Ectodermal cell (in vitro differentiated cells): ENCODE measurements at regions not wholly inside any gene's neighbourhood (a gene's known extent, or its start where the extent isn't known, plus 50 kb on each side); places are given as distances from the start of the nearest gene placed in this dataset.

ENCODE experiments used
- H3K27ac ChIP-seq: 2 replicates; pipeline ENCODE4 v1.7.0; 2013; ENCODE audit warnings: mild to moderate bottlenecking, low read depth, low read length; ENCODE audit not compliant: insufficient read depth, poor library complexity, severe bottlenecking
- H3K27me3 ChIP-seq: 2 replicates; pipeline ENCODE4 v1.7.0; 2013; ENCODE audit warnings: mild to moderate bottlenecking, low read length; ENCODE audit not compliant: insufficient read depth, control insufficient read depth, poor library complexity, severe bottlenecking
- H3K36me3 ChIP-seq: one replicate; pipeline ENCODE4 v1.7.0; 2013; ENCODE audit warnings: low read length; ENCODE audit not compliant: control insufficient read depth, insufficient read depth
- H3K4me1 ChIP-seq: one replicate; pipeline ENCODE4 v1.7.0; 2013; ENCODE audit warnings: low read length; ENCODE audit not compliant: control insufficient read depth, insufficient read depth
- H3K4me3 ChIP-seq: 2 replicates; pipeline ENCODE4 v1.7.0; 2013; ENCODE audit warnings: low read depth, low read length, control low read depth; ENCODE audit not compliant: insufficient read depth
- H3K9me3 ChIP-seq: 2 replicates; pipeline ENCODE4 v1.7.0; 2013; ENCODE audit warnings: mild to moderate bottlenecking, low read length, moderate library complexity; ENCODE audit not compliant: control insufficient read depth
- WGBS, 2 experiments: methylation state at CpG; one replicate each; pipeline ENCODE4 v1.1.7; 2013; ENCODE audit warnings: missing lambda C conversion rate in 2 of 2; 5-methylcytosine and 5-hydroxymethylcytosine counted together

GRCh38 chr13:54144828-54145227, 1116.2 kb downstream of the OLFM4 start:
- Histone ChIP-seq H3K9me3 (no peaks in the 10 kb centered on the region), H3K27ac (no peak overlapping the region), H3K4me3 (no peak overlapping the region), H3K36me3 (no peaks in the 10 kb centered on the region), H3K4me1 (no peaks in the 10 kb centered on the region), H3K27me3 (no peaks in the 10 kb centered on the region)
- WGBS, 2 experiments, result 51 to 56% methylated on average over 3 of the region's 3 CpGs

GRCh38 chr13:54150851-54151250, 1122.2 kb downstream of the OLFM4 start:
- WGBS, 2 experiments, result 70% methylated on average over 2 to 3 of the region's 3 CpGs
- no peaks in the 10 kb centered on the region for H3K27me3 ChIP-seq

GRCh38 chr13:54162069-54162468, 1133.5 kb downstream of the OLFM4 start:
- H3K9me3 ChIP-seq, result no peaks in the 10 kb centered on the region
- H3K4me3 ChIP-seq, result no peak overlapping the region
- no peaks in the 10 kb centered on the region for H3K36me3 ChIP-seq
- H3K4me1 ChIP-seq, result no peaks in the 10 kb centered on the region
- 54 to 64% methylated on average over 1 of the region's 1 CpG for WGBS, 2 experiments
- H3K27me3 ChIP-seq, result no peaks in the 10 kb centered on the region
- H3K27ac ChIP-seq, result no peak overlapping the region

More at GRCh38 chr13:54150851-54151250, 1122.2 kb downstream of the OLFM4 start:
- Histone ChIP-seq H3K4me1 (no peaks in the 10 kb centered on the region), H3K4me3 (no peak overlapping the region), H3K27ac (no peak overlapping the region), H3K9me3 (no peaks in the 10 kb centered on the region), H3K36me3 (no peaks in the 10 kb centered on the region)

GRCh38 chr13:54165581-54166215, 1137.1 kb downstream of the OLFM4 start:
- Histone ChIP-seq H3K4me3 (no peak overlapping the region), H3K27ac (no peak overlapping the region), H3K4me1 (no peaks in the 10 kb centered on the region), H3K9me3 (no peaks in the 10 kb centered on the region), H3K36me3 (no peaks in the 10 kb centered on the region), H3K27me3 (no peaks in the 10 kb centered on the region)
- WGBS, 2 experiments, result 83 to 85% methylated on average over 7 of the region's 7 CpGs

- H3K27me3 ChIP-seq, result no peaks in the 10 kb centered on the region
- no peaks in the 10 kb centered on the region for H3K9me3 ChIP-seq
- H3K36me3 ChIP-seq, result no peaks in the 10 kb centered on the region
- H3K4me3 ChIP-seq, result no peak overlapping the region
- no peak overlapping the region for H3K27ac ChIP-seq
- H3K4me1 ChIP-seq, result no peaks in the 10 kb centered on the region
Measured at GRCh38 chr13:54173996-54174395, 1145.4 kb downstream of the OLFM4 start.

GRCh38 chr13:54175466-54175865, 1146.9 kb downstream of the OLFM4 start:
- no peak overlapping the region for H3K27ac ChIP-seq
- 36 to 71% methylated on average over 1 of the region's 1 CpG for WGBS, 2 experiments
- no peaks in the 10 kb centered on the region for H3K4me1 ChIP-seq
- H3K27me3 ChIP-seq, result no peaks in the 10 kb centered on the region
- no peaks in the 10 kb centered on the region for H3K36me3 ChIP-seq
- H3K9me3 ChIP-seq, result no peaks in the 10 kb centered on the region
- H3K4me3 ChIP-seq, result no peak overlapping the region

GRCh38 chr13:54177466-54177865, 1148.9 kb downstream of the OLFM4 start:
- no peak overlapping the region for H3K27ac ChIP-seq
- 93 to 100% methylated on average over 2 of the region's 3 CpGs for WGBS, 2 experiments
- no peak overlapping the region for H3K4me3 ChIP-seq
- H3K9me3 ChIP-seq, result no peaks in the 10 kb centered on the region
- no peaks in the 10 kb centered on the region for H3K4me1 ChIP-seq
- H3K36me3 ChIP-seq, result no peaks in the 10 kb centered on the region
- H3K27me3 ChIP-seq, result no peaks in the 10 kb centered on the region

GRCh38 chr13:54183166-54183565, 1154.6 kb downstream of the OLFM4 start:
- H3K36me3 ChIP-seq, result no peaks in the 10 kb centered on the region
- 44 to 67% methylated on average over 1 of the region's 1 CpG for WGBS, 2 experiments
- no peak overlapping the region for H3K27ac ChIP-seq

GRCh38 chr13:54183728-54184127, 1155.1 kb downstream of the OLFM4 start:
- no peak overlapping the region for H3K27ac ChIP-seq
- H3K36me3 ChIP-seq, result no peaks in the 10 kb centered on the region
- H3K4me1 ChIP-seq, result peaks cover 2% of the 10 kb centered on the region
- 82 to 85% methylated on average over 5 of the region's 6 CpGs for WGBS, 2 experiments
- H3K9me3 ChIP-seq, result no peaks in the 10 kb centered on the region
- no peak overlapping the region for H3K4me3 ChIP-seq
- H3K27me3 ChIP-seq, result no peaks in the 10 kb centered on the region

More at GRCh38 chr13:54183166-54183565, 1154.6 kb downstream of the OLFM4 start:
- Histone ChIP-seq H3K27me3 (no peaks in the 10 kb centered on the region), H3K9me3 (no peaks in the 10 kb centered on the region), H3K4me3 (no peak overlapping the region), H3K4me1 (peaks cover 2% of the 10 kb centered on the region)

GRCh38 chr13:54184576-54184975, 1156.0 kb downstream of the OLFM4 start:
- Histone ChIP-seq H3K4me1 (peaks cover 2% of the 10 kb centered on the region), H3K27me3 (no peaks in the 10 kb centered on the region), H3K4me3 (no peak overlapping the region), H3K36me3 (no peaks in the 10 kb centered on the region), H3K27ac (no peak overlapping the region), H3K9me3 (no peaks in the 10 kb centered on the region)
- WGBS, 2 experiments, result 94 to 97% methylated on average over 3 of the region's 4 CpGs

GRCh38 chr13:54185101-54185500, 1156.5 kb downstream of the OLFM4 start:
- H3K36me3 ChIP-seq, result no peaks in the 10 kb centered on the region
- 82 to 87% methylated on average over 2 of the region's 2 CpGs for WGBS, 2 experiments
- no peaks in the 10 kb centered on the region for H3K27me3 ChIP-seq
- H3K9me3 ChIP-seq, result no peaks in the 10 kb centered on the region
- H3K4me1 ChIP-seq, result peaks cover 2% of the 10 kb centered on the region
- no peak overlapping the region for H3K27ac ChIP-seq
- no peak overlapping the region for H3K4me3 ChIP-seq
